ENCODE measurements at regions not wholly inside any gene's neighbourhood (a gene's known extent, or its start where the extent isn't known, plus 50 kb on each side); places are given as distances from the start of the nearest gene placed in this dataset.

DNA sequence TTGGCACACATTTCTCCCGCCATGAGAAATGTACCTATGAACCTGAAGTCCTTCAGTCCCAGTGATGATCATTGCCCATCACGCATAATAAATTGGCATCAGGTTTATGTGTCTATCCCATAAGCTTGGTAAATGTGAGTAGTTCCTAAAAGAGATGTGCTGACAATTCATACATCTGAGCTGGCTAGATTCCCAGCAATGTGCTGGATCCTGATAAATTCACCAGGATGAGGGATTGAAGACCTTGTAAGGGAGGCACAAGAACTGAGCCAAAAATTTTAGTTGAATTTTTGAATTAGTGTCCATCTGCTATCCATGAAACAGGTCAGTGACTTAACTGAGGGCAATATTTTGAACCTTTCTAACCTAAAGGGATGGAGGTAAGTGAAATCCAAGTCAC is 267.9 kb upstream of the CITED2 start:
- DNase-seq = no peak

DNA sequence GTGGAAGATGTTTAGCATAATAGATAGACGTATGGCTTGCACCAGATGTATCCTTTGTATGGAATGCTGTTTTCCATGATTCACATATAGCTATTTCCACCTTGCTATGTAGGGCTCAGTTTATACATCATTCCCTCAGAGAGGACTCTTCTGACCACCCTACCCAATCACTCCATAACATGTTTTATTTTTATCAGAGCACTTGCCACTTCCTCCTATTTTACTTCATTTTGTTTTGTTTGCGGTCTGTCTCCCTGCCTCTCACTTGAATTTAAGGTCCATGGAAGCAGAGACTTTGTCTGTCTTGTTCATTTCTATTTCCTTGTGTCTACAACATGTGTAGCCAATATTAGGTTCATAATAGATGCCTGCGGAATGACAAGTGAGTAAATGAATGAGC is 266.9 kb upstream of the CITED2 start:
- DNase-seq = no peak

DNA sequence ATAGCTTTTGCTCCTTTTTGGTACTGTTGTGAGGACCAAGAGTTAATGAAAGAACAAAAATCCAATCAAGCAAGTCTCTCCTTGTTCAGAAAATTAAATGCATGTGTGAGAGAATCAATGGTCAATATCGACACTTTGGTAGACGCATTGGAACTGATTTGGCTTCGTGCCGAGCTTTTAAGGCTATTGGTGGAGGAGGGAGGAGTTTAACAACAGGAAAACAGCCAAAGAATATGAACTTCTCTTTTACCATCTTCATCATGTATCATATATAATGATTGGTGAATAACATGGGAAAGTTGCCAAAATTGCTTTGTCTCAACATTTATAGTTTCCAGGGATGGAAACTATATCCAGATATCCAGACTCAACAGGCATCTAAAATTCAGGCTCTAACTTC is 266.5 kb upstream of the CITED2 start:
- DNase-seq = no peak

DNA sequence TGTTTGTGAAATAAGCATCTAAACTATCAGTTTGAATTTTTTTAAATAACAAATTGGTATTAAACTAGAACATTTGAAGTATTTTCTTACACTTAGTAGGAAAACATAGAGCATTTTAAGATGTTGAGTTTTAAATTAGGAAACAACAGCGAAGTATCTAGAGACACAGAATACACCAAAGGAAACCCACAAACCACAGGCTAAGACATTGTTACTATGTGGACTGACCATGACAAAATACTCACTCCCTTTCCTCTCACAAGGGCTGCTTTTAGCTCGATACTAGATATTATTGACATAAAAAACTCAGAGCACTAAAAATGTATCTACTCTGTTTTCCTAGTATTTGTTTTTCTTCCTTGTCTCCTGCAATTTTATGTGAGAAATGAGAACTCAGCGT is 266.0 kb upstream of the CITED2 start:
- no peak for DNase-seq

DNA sequence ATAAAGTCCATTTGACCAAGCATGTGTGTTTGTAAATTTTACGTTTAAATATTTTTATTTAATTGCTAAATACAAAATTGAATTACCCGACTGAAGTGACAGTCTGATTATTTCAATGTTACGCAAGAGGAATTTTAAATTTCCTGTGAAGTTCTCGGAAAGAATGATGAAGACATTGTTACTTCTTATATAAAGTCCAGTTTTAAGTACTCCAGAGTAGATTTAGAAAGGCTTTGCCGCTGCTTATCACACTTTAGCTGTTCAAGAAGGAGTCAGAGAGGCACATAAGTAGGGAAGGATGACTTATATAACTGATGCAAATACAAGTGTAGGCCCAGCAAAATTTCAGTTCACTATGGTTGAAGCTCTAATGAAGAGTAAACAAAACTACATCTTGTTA is 265.1 kb upstream of the CITED2 start:
- DNase-seq = no peak

DNA sequence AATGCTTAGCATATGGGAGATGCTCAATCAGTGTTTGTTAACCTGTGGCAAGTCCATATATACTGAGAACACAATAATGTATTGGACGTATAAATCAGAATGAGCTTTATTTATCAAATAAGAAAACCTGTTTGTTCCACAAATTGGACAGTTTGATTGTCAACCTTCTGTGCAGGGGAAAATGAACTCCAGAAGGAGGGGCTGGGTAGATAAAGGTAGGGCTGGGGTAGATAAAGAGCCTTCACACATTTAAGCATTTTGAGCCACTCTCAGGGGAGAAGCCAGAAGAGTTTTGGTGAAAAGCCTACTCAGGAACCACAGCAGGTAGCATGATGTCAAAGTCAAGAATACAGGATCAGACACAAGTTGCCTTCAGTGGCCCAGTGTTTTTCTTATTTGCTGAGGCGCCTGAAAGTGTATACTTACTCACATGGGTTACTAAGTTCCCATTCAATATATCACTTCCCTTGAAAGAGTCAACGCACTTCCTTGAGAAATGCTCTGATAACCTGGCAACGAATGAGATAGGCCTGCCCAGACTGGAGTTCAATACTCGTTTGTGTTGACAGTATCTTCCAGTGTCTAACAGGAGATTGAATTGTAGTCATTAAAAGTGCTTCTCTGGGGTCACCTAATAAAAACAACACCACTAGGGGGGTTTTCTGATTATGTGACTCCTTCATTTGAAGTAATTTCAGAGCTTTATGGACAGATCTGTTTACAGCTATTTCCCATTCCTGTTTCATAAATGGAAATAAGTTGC is 263.9 kb upstream of the CITED2 start:
- DNase-seq = no peak

DNA sequence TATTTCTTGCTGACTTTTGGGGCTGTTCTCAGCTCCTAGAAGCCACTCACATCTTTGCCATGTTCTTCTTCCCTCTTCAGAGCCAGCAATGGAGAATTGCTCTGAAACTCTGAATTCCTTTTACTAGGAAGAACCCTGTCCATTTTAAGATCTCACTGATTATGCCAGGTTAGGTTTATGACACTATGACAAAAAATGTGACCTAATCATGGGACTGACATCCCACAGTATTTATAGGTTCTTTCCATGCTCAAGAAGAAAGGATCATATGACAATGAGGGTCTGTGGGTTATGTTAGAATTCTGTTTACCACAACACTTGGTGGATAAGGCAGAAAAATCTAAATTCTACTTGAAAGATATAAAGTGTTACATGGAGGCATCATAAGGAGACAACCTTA is 263.3 kb upstream of the CITED2 start:
- no peak for DNase-seq

DNA sequence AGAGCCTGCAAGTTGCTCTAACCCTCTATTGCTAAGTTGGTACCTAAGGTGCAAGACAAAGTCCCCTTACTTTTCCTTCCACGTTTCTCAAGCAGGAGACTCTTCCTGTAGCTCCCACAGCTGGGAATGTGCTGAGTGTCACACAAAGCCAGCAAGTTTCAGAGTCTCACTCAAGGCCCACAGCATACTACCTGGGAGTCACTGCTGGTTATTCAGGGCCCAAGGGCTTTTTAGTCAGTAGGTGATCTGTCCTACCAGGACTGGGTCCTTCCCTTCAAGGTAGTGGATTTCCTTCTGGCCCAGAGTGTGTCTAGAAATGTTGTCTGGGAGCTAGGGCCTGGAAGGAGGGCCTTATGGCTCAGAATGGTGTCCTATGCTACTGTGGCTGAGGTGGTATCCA is 261.9 kb upstream of the CITED2 start:
- no peak for DNase-seq

DNA sequence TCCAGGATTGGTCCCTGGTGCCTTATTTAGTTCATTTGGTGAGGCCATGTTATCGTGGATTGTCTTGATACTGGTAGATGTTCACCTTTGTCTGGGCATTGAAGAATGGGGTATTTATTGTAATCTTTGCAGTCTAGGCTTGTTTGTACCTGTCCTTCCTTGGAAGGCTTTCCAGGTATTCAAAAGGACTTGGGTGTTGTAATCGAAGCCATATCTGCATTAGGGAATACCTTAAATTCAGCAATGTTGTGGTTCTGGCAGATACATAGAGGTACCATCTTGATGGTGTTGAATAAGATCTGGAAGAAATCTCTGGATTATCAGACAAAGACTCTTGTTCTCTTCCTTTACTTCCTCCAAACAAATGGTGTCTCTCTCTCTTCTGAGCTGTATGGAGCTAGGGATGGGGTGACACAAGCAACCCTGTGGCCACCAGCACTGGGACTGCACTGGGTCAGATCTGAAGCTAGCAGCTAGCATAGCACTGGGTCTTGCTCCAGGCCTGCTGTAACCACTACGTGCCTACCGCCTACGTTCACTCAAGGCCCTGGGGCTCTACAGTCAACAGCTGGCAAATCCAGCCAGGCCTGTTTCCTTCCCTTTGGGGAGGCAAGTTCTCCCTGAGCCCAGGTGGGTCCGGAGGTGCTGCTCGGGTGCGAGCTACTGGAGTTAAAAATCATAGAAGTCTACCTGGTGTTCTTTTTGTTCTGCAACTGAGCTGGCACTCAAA is 261.1 kb upstream of the CITED2 start:
- DNase-seq = no peak

DNA sequence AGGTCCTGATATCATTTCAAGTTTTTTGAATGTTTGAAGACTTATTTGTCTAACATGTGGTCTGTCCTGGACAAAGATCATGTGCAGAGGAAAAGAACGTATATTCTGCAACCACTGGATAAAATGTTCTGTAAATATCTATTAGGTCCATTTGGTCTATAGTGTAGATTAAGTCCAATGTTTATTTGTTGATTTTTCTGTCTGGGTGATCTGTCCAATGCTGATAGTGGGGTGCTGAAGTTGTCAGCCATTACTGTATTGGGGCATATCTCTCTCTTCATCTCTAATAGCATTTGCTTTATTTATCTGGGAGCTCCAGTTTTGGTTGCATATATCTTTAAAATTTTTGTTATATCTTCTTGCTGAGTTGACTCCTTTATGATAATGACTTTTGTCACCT is 258.4 kb upstream of the CITED2 start:
- no peak for DNase-seq

DNA sequence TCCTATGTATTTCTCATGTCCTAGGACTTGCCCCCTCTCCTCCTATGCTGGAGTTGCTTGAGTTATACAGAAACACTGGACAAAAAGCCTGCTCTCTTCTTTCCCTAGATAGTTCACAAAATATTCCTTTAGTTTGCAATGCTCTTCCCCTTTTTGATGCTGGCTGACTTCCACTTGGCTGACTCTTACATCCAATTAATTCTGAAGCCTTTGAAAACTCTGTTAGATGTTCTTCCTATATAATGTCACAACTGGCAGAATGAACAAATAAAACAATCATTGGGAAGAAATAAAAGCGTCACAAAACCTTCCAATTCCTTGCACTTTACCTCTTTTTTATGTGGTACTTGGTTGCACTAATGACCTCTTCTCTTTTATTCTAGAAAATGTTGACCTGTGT is 253.8 kb upstream of the CITED2 start:
- no peak for DNase-seq

DNA sequence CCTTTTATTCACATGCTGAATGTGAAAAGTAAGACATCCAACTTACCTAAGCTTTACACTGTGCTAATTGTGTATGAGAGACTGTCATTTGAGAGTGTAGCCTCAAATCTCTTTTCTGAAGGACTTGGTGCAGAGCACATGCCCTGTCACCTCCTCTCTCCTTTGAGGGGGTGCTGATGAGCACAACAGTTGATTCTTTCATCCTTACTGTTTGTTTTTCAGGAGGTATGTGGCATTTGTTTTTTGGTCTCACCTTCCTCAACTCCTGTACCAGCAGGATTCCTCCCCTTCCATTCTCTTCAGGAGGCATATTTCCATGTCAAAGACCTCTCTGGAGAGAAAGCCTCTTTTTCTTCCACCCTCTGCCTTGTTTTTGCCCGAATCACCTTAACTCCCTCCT is 252.6 kb upstream of the CITED2 start:
- DNase-seq = no peak

DNA sequence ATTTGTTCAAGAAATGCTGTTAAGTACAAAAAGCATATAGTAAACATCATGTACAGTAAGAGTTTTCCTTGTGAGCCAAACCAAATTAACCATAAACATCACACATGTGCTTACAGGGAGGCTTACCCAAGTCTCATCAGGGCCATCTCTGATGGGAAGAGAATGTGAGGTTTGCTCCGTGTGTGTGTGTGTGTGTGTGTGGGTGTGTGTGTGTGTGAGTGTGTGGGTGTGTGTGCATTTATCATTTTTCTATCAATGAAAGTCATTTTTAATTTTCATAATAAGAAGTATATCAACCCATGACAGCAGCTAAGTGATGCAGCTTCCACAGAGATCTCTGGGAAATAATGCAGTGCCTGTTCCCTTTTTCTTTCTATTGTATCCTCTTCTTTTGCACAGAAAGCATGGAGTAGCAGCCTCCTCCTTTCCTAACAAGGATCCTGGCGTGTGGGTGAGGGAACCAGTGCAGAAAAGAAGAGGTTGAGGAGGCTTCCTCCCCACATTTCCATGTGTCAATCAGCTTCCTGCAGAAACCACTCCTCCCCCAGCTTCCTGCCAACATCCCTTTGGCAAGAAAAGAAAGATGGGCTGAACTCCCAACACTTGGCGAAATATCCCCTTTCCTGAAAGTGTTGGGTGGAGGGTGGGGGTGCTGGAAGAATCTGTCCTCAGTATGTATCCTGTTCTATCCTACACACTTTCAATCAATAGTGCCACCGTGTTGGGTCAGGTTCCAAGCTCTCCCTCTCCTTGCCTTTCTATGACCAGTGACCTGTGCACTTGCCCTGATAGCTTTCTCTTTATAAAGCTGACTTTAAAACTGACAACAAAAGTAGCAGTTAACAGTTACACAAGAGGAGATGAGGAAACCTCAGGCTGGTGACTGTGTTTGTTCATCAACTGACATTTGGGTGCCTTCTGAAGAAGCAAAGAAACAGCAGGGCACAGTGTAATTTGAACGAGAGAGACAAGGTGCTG is 251.8 kb upstream of the CITED2 start:
- no peak for DNase-seq

DNA sequence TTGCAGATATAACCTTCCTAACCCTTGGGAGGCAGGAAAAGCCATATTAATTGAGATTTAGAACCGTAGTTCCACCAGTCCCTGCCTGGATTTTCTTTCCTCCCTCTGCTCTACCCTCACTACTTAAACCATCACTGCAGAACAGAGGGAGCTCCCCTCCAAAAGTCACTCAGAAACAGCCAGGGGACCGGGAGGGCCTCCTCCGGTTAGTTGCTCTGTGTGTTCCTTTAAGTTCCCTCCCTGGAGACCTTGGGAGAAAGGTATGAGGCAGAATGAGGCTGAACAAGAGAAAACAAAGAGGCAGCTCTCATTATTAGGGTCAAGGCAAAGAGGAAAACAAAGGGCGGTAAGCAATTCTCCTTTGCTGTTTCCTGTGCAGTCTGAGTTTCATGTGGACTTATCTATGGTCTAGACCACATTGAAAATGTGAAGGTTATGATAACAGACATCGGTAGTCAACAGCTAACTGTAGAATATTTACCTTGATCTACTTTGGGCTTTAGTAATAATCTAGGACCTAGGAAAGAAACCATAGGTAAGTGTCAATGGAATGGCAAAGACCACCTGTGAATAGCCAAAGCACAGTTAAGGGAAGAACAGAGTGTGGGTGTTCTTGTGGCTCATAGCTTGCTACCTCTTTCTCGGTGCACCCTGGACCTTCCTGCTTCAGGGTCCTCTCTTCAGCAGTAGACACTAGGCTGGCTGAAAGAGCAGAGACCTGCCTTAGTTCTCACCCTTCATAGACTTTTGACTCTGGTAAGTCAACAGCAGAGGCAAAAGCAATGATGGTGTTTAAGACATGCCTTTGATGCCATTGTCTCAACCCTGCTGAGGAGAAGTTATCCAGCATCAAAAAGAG is 250.9 kb upstream of the CITED2 start:
- no peak for DNase-seq

DNA sequence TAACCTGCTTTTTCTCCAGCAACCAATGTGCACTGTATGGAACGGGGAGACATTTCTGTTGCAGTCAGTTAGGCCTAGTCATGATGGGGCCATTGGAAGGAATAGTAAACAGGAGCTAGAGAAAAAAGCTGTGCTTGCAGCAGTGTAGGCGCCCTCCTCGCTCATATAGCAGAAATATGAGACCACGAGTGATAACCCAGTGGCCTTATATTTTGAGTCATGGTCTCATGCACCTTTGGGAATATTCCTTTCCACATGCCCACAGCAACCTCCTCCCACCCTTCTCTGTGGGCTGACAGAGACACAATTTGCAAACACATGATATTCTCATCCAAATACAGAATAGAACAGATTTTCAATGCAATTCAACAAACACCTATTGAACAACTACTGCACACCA is 248.9 kb upstream of the CITED2 start:
- DNase-seq = no peak

DNA sequence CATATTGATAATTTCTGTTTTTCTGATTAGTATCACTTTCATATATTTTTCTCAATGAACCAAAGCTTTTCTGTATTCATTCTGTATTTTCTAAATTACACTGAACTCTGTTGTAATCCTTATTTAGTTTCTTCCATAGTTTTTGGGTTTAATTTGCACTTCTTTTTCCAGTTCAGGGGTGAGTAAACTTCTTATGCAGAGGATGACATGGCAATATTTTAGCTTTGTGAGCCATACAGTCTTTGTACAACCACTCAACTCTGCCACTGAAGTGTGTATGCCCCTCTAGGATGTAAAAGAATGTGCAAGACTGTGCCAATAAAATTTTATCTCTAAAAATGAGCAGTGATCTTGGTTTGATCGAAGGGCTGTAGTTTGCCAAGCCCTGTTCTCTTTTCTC is 239.0 kb upstream of the CITED2 start:
- no peak for DNase-seq

DNA sequence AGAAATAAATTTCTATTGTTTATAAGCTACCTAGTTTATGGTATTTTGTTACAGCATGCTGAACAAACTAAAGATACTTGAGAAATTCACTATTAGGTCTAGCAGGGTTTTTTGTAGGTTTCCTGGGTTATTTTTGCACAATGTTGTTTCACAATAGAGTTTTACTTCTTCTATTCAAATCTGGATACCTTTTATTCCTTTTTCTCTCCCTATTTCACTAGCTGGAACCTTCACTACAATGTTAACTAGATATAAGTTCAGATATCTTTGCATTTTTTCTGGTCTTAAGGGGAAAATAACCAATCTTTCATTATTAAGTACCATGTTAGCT is 237.7 kb upstream of the CITED2 start:
- DNase-seq = no peak

DNA sequence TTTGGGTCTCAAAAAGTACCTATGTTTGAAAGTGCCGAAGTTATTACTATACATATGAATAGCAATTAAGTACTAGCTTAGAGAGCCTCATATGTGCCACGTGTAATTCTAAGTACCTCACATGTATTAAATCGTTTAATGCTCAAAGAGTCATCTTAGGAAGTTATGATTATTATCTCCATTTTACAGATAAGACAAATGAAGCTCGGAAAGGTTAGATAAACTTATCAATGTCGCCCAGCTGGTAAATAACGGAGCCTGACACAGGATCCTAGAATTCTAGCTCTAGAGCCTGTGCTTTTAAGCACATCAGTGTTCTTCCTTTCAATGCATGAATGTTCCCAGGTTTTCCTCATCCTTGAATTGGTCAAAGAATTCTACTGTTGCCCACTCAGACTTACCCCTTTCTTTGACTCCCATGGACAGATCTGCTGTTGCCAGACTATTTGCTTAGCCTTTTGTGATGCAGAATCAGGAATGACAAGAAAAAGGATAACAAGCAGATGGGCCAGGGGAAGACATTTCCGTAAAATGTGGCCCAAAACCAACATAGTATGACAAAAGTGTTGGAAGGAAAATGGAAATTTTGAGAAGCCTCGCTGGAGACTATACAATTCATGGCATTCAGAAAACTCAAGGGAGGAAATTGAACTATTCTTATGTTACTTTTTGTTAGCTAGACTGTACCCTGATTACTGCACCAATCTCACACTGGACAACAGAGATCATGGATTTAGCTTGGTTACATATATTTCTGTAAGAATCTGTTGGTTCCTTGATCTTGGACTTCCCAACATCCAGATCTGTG is 237.1 kb upstream of the CITED2 start:
- no peak for DNase-seq

DNA sequence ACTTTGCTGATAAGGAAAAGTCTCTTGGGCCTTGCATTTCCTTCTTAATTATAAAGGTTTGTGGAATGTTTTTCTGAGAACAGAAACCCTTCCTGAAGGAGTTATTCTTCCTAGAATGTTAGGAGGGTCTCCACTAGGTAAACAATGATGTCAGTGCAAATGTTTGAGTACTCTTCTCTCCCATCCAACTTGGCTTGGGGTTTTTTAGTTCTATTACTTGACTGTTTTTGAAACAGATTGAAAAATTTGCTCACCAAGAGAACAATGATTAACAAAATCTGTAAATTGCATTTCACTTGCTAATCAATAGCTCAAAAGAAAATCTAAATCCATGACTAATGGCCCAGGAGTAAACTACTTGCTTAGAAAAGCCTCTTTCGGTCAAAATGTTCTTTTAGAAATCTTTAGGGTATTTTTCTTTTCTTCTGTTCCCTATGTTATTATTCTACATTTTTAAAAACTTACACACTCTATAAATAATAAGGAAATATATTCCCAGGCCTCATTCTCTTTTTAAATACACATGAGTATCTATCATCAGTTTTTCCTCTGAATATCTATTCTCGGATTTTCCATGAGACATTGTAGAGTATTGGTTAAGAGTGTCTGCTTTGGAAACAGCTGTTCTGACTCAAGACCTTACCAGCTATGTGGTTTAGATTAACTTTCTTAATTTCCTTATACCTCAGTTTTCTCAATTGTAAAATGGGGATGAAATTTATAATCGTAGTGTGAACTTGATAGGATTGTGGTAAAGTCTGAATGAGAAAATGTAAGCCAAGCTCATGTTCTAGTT is 234.2 kb upstream of the CITED2 start:
- no peak for DNase-seq

DNA sequence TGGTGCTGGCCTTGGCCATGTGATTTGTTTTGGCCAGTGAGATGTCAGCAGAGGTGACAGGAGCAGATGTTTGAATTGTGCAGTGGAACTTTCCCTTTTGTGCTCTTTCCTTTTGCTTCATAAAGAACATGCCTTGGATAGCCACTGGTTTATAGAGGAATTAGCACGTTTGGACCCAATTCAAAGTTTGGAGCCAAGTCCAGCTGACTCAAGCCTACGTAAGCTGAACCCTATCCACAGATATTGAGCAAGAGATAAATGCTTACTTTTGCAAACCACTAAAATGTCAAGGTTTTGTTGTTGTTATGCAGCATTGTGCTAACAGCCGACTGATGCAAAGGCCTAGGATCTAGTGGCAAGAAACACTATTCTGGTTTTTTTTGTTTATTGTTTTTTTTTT is 230.9 kb upstream of the CITED2 start:
- DNase-seq = no peak
